ENCODE measurements at regions not wholly inside any gene's neighbourhood (a gene's known extent, or its start where the extent isn't known, plus 50 kb on each side); places are given as distances from the start of the nearest gene placed in this dataset.

- TF ChIP-seq CTCF (IDR thresholded peaks at IDR 0.05; ENCODE audit: low read depth, low read length) = no peak
- no peak for TF ChIP-seq EZH2phosphoT487 (IDR thresholded peaks at IDR 0.05; ENCODE audit: low read depth)
These were observed 598.8 kb downstream of the MCTP2 start for GRCh38 chr15:94829887-94830884.

Measured in OCI-LY3 (cell line).